H1 (cell line): ENCODE measurements at regions not wholly inside any gene's neighbourhood (a gene's known extent, or its start where the extent isn't known, plus 50 kb on each side); places are given as distances from the start of the nearest gene placed in this dataset.

Experiments
- CBX8 ChIP-seq: fragments of 300-800, 300-1000 bp; sonication (generic); IDR thresholded peaks from 2 replicates; pipeline ENCODE4 v1.7.1; 2016; ENCODE audit warnings: low read depth, low read length, borderline replicate concordance
- CREB1 ChIP-seq: IDR thresholded peaks from 2 replicates; pipeline ENCODE4 v1.6.1; 2012; ENCODE audit warnings: inconsistent platforms
- GABPA ChIP-seq: IDR thresholded peaks from 2 replicates; pipeline ENCODE4 v1.6.1; 2011; ENCODE audit warnings: mild to moderate bottlenecking, low read length, moderate library complexity, borderline replicate concordance; ENCODE audit not compliant: insufficient read depth
- HDAC2 ChIP-seq, 2 experiments: fragments of 300-600 bp in 1 of 2; sonication (generic) in 1 of 2; IDR thresholded peaks; 2 replicates each; pipeline ENCODE4 v1.6.1; 2011 to 2012; ENCODE audit warnings: low read depth in 2 of 2, low read length in 2 of 2, mild to moderate bottlenecking in 2 of 2, moderate library complexity in 2 of 2, borderline replicate concordance in 1 of 2, inconsistent platforms in 1 of 2
- NRF1 ChIP-seq: IDR thresholded peaks from 2 replicates; pipeline ENCODE4 v1.6.1; 2011; ENCODE audit warnings: mild to moderate bottlenecking, low read depth, low read length, improper control_type of control experiment
- RBBP5 ChIP-seq: IDR thresholded peaks from 2 replicates; pipeline ENCODE4 v1.7.1; 2012; ENCODE audit warnings: low read depth, mild to moderate bottlenecking, inconsistent platforms, low read length, moderate library complexity, borderline replicate concordance

DNA sequence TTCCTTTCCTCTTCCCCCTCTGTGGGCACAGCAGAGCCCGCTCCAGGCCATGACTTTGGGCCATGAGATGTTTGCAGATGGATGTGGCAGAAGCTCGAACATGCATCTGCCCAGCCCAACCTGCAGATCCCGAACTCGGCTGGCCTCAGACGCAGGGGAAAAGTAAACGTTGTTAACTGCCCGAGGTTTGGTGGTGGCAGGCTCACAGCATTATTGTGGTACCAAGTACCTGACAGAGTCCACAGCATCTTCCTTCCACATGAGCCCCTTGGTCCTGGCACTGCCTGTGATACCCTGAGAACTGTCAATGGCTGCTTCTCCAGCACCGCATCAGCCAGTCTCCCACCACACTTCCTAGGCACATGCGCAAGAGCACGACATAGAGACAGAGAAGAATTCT is 424.3 kb downstream of the OCA2 start (continued):
- TF ChIP-seq HDAC2 (IDR thresholded peaks at IDR 0.05; ENCODE audit: borderline replicate concordance in 1 of 2, low read depth in 2 of 2, low read length in 2 of 2) (no peak), CBX8 (no peak), GABPA (no peak), CREB1 (no peak), NRF1 (no peak), RBBP5 (no peak)
